Upper lobe of left lung (tissue), 6 donors: ENCODE measurements at regions not wholly inside any gene's neighbourhood (a gene's known extent, or its start where the extent isn't known, plus 50 kb on each side); places are given as distances from the start of the nearest gene placed in this dataset.

Experiments used
- ATAC-seq, 2 donors: fragments of 200-7000 bp; cut with Tn5 transposase; one replicate each; pipeline ENCODE4 v1.9.1; 2022; ENCODE audit warnings: mild to moderate bottlenecking in 2 of 2, moderate library complexity in 2 of 2; ENCODE audit not compliant: low FRiP score in 2 of 2
- DNase-seq, 2 donors: peaks; one replicate each; pipeline ENCODE4 v3.0.0-alpha.2; 2019 to 2020
- H3K27ac ChIP-seq, 4 donors: fragments of 200-600 bp; sonication (generic); one replicate each; pipeline ENCODE4 v1.5.1; 2016 to 2019
- H3K27me3 ChIP-seq, 4 donors: fragments of 200-600 bp; sonication (generic); one replicate each; pipeline ENCODE4 v1.5.1; 2017 to 2019
- H3K36me3 ChIP-seq, 4 donors: fragments of 200-600 bp; sonication (generic); one replicate each; pipeline ENCODE4 v1.5.1; 2016 to 2019
- H3K4me1 ChIP-seq, 4 donors: fragments of 200-600 bp; sonication (generic); one replicate each; pipeline ENCODE4 v1.5.1; 2018 to 2019
- H3K4me3 ChIP-seq, 4 donors: fragments of 200-600 bp; sonication (generic); one replicate each; pipeline ENCODE4 v1.5.1; 2017 to 2019; ENCODE audit warnings: mild to moderate bottlenecking in 2 of 4, moderate library complexity in 1 of 4
- H3K9me3 ChIP-seq, 4 donors: fragments of 200-600 bp; sonication (generic); one replicate each; pipeline ENCODE4 v1.5.1; 2018 to 2019
- EP300 ChIP-seq, 4 donors: sonication (generic); formaldehyde crosslinking; IDR thresholded peaks; one replicate each; pipeline ENCODE4 v1.5.1; 2017; ENCODE audit warnings: antibody characterized with exemption in 4 of 4, control low read depth in 2 of 4
- POLR2A ChIP-seq, 4 donors: fragments of 450-650 bp; IDR thresholded peaks; one replicate each; pipeline ENCODE4 v1.5.1; 2016 to 2017; ENCODE audit warnings: antibody characterized with exemption in 4 of 4, mild to moderate bottlenecking in 2 of 4
- POLR2AphosphoS5 ChIP-seq, 2 donors: sonication (generic); formaldehyde crosslinking; IDR thresholded peaks; one replicate each; pipeline ENCODE4 v1.5.1; 2017; ENCODE audit warnings: antibody characterized with exemption in 2 of 2
- whole genome bisulfite sequencing, 2 donors: methylation state at CpG; one replicate each; pipeline ENCODE4 v1.1.5; 2017 to 2018; 5-methylcytosine and 5-hydroxymethylcytosine counted together
- TF ChIP-seq, protein P1 (sequence below), 6 experiments: fragments of 450-650 bp in 4 of 6; fragments of 200-600 bp in 2 of 6; sonication (generic) in 2 of 6; IDR thresholded peaks; one replicate each; pipeline ENCODE4 v1.5.1; 2016 to 2019; ENCODE audit warnings: antibody characterized with exemption in 6 of 6
- donor health status: DM: no; HTN: no; CAD: no; lungs with moderate emphysema.
- donor health status: DM: no; HTN: yes; CAD: no; lungs with severe emphysema.

DNA sequence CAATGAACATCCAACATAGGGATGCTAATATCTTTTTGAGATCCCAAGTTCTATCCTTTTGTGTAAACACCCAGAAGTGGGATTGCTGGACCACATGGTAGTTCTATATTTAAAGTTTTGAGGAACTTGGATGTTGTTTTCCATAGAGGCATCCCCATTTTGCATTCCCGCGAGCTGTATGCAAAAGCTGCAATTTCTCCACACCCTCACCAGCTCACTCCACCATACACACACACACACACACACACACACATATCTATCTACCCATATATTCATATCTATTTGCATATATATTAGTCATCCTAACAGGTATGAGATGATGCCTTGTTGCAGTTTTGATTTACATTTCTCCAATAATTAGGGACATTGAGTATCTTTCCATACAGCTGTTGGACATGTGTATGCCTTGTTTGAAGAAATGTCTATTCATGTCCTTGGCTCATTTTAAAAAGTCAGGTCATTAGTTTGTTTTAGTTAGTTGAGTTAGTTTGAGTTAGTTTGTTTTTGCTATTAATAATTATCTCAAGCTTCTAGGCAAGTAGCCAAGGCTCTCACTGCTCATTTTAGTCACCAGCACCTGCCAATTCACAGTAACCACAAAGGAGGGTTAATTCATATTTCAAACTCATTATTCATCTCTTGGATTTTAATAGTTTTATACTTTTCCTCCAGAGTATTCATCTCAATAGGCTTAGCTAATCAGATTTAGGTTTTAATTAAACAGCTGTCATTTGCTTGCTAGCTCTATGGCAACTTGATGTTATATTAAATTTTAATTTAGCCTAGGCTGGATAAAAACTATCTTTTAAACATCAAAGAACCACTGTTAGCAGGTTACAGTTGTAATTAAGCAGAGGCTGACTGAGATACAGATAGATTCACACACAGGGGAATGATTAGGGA, 1435.9 kb upstream of the TMEM132C start:
- DNase-seq (no peak), ATAC-seq (no peak)
- Histone ChIP-seq H3K4me1 (no peaks in the 10 kb centered on the region), H3K4me3 (no peak overlapping the region), H3K27ac (no peak overlapping the region), H3K27me3 (no peaks in the 10 kb centered on the region), H3K36me3 (no peaks in the 10 kb centered on the region), H3K9me3 (peaks cover 0 to 11% (median 3%) of the 10 kb centered on the region in 4 donors)
- TF ChIP-seq EP300 (IDR thresholded peaks at IDR 0.05) (no peak), POLR2AphosphoS5 (IDR thresholded peaks at IDR 0.05) (no peak)
- 79 to 90% methylated on average over 2 of the region's 2 CpGs for WGBS, 2 donors

DNA sequence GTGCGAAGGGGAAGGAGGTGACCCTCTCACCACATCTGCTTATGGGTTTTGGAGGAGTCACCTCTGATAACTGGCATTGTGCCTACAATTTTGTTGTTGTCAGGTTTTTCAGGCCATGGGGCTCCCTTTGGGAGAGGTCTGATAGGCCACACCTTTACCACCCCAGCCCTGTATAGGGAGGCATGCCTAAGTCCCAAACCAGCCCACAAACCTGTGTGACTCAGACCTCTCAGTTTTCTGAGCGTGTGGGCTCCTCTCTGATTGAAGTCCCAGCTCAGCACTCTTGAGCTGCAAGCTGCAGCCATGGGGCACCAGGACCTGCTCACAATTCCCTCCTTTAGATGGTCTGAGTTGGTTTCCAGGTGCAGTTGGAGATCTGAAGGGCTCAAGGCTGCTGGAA, 1429.3 kb upstream of the TMEM132C start:
- Histone ChIP-seq H3K9me3 (peaks cover 0 to 24% (median 9%) of the 10 kb centered on the region in 4 donors), H3K4me3 (no peak overlapping the region), H3K27ac (no peak overlapping the region), H3K4me1 (no peaks in the 10 kb centered on the region), H3K36me3 (no peaks in the 10 kb centered on the region), H3K27me3 (no peaks in the 10 kb centered on the region)
- no peak for ATAC-seq
- 0 to 82% methylated on average over 1 to 2 of the region's 2 CpGs for WGBS, 2 donors
- DNase-seq, result no peak
- no peak for TF ChIP-seq POLR2AphosphoS5 (IDR thresholded peaks at IDR 0.05)
- no peak for TF ChIP-seq POLR2A (IDR thresholded peaks at IDR 0.05)
- TF ChIP-seq EP300 (IDR thresholded peaks at IDR 0.05), result no peak
- TF ChIP-seq, protein P1, sequence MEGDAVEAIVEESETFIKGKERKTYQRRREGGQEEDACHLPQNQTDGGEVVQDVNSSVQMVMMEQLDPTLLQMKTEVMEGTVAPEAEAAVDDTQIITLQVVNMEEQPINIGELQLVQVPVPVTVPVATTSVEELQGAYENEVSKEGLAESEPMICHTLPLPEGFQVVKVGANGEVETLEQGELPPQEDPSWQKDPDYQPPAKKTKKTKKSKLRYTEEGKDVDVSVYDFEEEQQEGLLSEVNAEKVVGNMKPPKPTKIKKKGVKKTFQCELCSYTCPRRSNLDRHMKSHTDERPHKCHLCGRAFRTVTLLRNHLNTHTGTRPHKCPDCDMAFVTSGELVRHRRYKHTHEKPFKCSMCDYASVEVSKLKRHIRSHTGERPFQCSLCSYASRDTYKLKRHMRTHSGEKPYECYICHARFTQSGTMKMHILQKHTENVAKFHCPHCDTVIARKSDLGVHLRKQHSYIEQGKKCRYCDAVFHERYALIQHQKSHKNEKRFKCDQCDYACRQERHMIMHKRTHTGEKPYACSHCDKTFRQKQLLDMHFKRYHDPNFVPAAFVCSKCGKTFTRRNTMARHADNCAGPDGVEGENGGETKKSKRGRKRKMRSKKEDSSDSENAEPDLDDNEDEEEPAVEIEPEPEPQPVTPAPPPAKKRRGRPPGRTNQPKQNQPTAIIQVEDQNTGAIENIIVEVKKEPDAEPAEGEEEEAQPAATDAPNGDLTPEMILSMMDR (IDR thresholded peaks at IDR 0.05), result no peak

- Histone ChIP-seq H3K9me3 (no peaks in the 10 kb centered on the region), H3K27ac (no peak overlapping the region), H3K4me3 (no peak overlapping the region), H3K36me3 (no peaks in the 10 kb centered on the region), H3K27me3 (no peaks in the 10 kb centered on the region), H3K4me1 (no peaks in the 10 kb centered on the region)
- 69 to 81% methylated on average over 9 of the region's 9 CpGs for WGBS, 2 donors
- no peak for ATAC-seq
- no peak for DNase-seq
- TF ChIP-seq POLR2AphosphoS5 (IDR thresholded peaks at IDR 0.05) (no peak), POLR2A (IDR thresholded peaks at IDR 0.05) (no peak)
Observed at GRCh38 chr12:126843915-126844669, 1422.9 kb upstream of the TMEM132C start.

DNA sequence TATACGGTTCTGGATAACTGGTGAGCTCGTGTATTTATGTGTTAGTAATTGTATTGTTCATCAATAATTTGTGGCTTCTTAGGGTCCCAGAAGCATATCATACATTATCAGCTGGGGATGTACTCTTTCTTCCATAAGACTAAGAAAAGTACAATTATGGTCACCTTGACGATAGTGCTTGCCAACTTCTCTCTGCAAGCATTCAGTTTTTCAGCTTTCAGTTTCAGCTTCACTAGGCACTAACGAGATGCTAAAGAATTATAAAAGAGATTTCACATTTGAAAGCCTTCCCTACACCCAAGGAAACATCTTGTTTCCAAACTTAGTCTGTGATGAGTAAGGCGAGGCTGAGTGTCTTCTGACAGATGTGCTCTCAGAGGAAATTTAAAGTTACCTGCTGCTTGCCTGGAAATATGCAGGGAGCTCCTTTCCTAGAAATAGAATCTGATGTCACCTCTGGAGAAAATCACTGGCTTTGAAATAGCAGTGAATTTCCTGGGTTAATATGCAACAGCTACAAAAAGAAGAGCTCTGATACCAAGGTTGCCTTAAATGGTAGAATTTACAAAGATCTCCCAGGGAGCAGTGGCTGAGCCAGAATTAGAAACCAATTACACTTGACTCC, 1419.9 kb upstream of the TMEM132C start:
- 70 to 72% methylated on average over 5 of the region's 5 CpGs for WGBS, 2 donors
- Histone ChIP-seq H3K27me3 (no peaks in the 10 kb centered on the region), H3K27ac (no peak overlapping the region), H3K4me1 (no peaks in the 10 kb centered on the region), H3K36me3 (no peaks in the 10 kb centered on the region), H3K9me3 (no peaks in the 10 kb centered on the region), H3K4me3 (no peak overlapping the region)
- DNase-seq, result no peak
- TF ChIP-seq, protein P1 (IDR thresholded peaks at IDR 0.05), result no peak
- TF ChIP-seq POLR2A (IDR thresholded peaks at IDR 0.05), result no peak
- no peak for TF ChIP-seq EP300 (IDR thresholded peaks at IDR 0.05)
- TF ChIP-seq POLR2AphosphoS5 (IDR thresholded peaks at IDR 0.05), result no peak
- ATAC-seq, result no peak

GRCh38 chr12:126855768-126856167, 1411.2 kb upstream of the TMEM132C start:
- no peaks in the 10 kb centered on the region for H3K9me3 ChIP-seq
- ATAC-seq, result no peak
- no peak overlapping the region for H3K4me3 ChIP-seq
- H3K4me1 ChIP-seq, result no peaks in the 10 kb centered on the region
- DNase-seq, result no peak
- no peak overlapping the region for H3K27ac ChIP-seq
- H3K27me3 ChIP-seq, result no peaks in the 10 kb centered on the region
- H3K36me3 ChIP-seq, result no peaks in the 10 kb centered on the region
- no peak for TF ChIP-seq POLR2AphosphoS5 (IDR thresholded peaks at IDR 0.05)
- TF ChIP-seq, protein P1 (IDR thresholded peaks at IDR 0.05), result no peak
